Stimulated activated CD4-positive, alpha-beta T cell treated with anti-CD3 and anti-CD28 coated beads, Interleukin-1b, Interleukin-23, amount 100 ng/mL, for 24 hours (primary cell): ENCODE measurements at regions not wholly inside any gene's neighbourhood (a gene's known extent, or its start where the extent isn't known, plus 50 kb on each side); places are given as distances from the start of the nearest gene placed in this dataset.
"Not testable (repeated sequence)": the region's sequence is repeated elsewhere in the genome, so short reads cannot be mapped to it uniquely, and the experiment has no call there.

Experiments used
- DNase-seq, 4 experiments: peaks; one replicate each; pipeline ENCODE4 v3.0.0-alpha.2; 2020; ENCODE audit warnings: low read depth in 4 of 4, low spot score in 1 of 4

GRCh38 chr7:45259966-45260646, 102.5 kb downstream of the RAMP3 start:
- peak; percentile 55 to 77 (median 58) for DNase-seq

GRCh38 chr7:45267262-45267661, 109.7 kb downstream of the RAMP3 start:
- no peak for DNase-seq

- DNase-seq: no peak
These were observed 110.4 kb downstream of the RAMP3 start for GRCh38 chr7:45268013-45268412.

GRCh38 chr7:45269192-45269591, 111.6 kb downstream of the RAMP3 start:
- no peak for DNase-seq

- no peak for DNase-seq
These were observed 121.3 kb downstream of the RAMP3 start for GRCh38 chr7:45278763-45279398.

- DNase-seq: not testable (repeated sequence)
These were observed 132.0 kb downstream of the RAMP3 start for GRCh38 chr7:45289611-45290010.

- DNase-seq: no peak
These were observed 133.3 kb downstream of the RAMP3 start for GRCh38 chr7:45290880-45291279.

- no peak for DNase-seq
These were observed 134.9 kb downstream of the RAMP3 start for GRCh38 chr7:45292481-45292880.

- no peak for DNase-seq
These were observed 135.8 kb downstream of the RAMP3 start for GRCh38 chr7:45293295-45293942.

GRCh38 chr7:45294559-45294958, 137.0 kb downstream of the RAMP3 start:
- no peak for DNase-seq

GRCh38 chr7:45295222-45295621, 137.6 kb downstream of the RAMP3 start:
- no peak for DNase-seq

- no peak for DNase-seq
These were observed 139.2 kb downstream of the RAMP3 start for GRCh38 chr7:45296748-45297147.

- DNase-seq: no peak
These were observed 149.2 kb downstream of the RAMP3 start for GRCh38 chr7:45306752-45307305.

- DNase-seq: no peak
These were observed 154.0 kb downstream of the RAMP3 start for GRCh38 chr7:45311597-45311996.

GRCh38 chr7:45315512-45315911, 157.9 kb downstream of the RAMP3 start:
- DNase-seq: not testable (repeated sequence)

GRCh38 chr7:45324683-45325237, 167.2 kb downstream of the RAMP3 start:
- DNase-seq: no peak

GRCh38 chr7:45325378-45325777, 167.8 kb downstream of the RAMP3 start:
- no peak for DNase-seq

- no peak for DNase-seq
These were observed 170.9 kb downstream of the RAMP3 start for GRCh38 chr7:45328403-45328981.

GRCh38 chr7:45331563-45331962, 174.0 kb downstream of the RAMP3 start:
- no peak for DNase-seq

- DNase-seq: not testable (repeated sequence)
These were observed 177.4 kb downstream of the RAMP3 start for GRCh38 chr7:45335024-45335423.

GRCh38 chr7:45342236-45342635, 184.6 kb downstream of the RAMP3 start:
- DNase-seq: no peak
